Limb (tissue), 2 donors: ENCODE measurements at regions not wholly inside any gene's neighbourhood (a gene's known extent, or its start where the extent isn't known, plus 50 kb on each side); places are given as distances from the start of the nearest gene placed in this dataset.
A peak's percentile ranks its signal among the peaks of the same experiment; 100 is the strongest.

ENCODE experiments used
- DNase-seq, 2 donors: peaks; one replicate each; pipeline ENCODE4 v3.0.0-alpha.2; 2016; ENCODE audit errors: extremely low spot score in 2 of 2

GRCh38 chr6:15023448-15023847 is 222.4 kb upstream of the JARID2 start:
- no peak for DNase-seq

- DNase-seq = peak in 1 of 2 donors; percentile 44
These were observed 220.4 kb upstream of the JARID2 start for GRCh38 chr6:15025446-15025845.

DNA sequence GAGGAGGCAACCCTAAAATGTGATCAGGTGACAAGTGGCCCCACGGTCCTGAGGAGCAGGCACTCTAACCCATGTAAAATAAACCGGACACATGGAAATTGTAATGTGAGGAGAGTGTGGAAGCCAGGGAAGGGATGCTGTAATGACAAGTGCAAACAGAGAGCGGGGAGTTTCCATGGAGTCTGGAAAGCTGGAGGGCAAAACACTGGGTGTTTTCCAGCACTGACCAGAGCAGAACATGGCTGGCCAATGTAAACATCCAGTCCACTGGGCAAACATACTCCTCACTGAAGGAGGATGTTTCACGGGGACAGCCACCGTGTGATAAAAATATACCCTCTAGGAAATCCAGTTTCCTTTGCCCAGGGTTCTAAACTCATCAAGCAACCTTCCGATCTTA is 219.0 kb upstream of the JARID2 start:
- DNase-seq = peak; percentile 38 to 60

DNA sequence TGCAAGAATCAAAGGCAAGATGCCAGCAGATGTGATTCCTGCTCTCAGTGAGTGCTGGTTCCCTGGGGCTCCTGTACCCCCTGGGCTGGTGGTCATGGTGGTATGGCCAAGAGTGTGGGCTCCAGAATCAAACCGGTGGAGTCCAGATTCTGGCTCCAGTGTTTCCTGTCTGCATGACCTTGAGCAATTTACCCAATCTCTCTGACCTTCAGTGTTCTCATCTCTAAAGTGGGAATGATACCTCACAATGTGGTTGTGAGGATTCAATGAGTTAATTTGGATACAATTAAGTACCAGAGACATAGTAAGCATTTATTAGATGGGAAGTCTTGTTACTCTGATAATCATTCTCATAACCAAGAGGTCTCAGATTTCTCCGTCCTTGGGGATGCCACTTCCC is 218.4 kb upstream of the JARID2 start:
- no peak for DNase-seq

GRCh38 chr6:15032015-15032414 is 213.9 kb upstream of the JARID2 start:
- no peak for DNase-seq

- DNase-seq = no peak
These were observed 212.0 kb upstream of the JARID2 start for GRCh38 chr6:15033850-15034203.

GRCh38 chr6:15036690-15037245 is 209.1 kb upstream of the JARID2 start:
- DNase-seq = peak in 1 of 2 donors; percentile 50

- DNase-seq = no peak
These were observed 208.6 kb upstream of the JARID2 start for GRCh38 chr6:15037253-15037652.

DNA sequence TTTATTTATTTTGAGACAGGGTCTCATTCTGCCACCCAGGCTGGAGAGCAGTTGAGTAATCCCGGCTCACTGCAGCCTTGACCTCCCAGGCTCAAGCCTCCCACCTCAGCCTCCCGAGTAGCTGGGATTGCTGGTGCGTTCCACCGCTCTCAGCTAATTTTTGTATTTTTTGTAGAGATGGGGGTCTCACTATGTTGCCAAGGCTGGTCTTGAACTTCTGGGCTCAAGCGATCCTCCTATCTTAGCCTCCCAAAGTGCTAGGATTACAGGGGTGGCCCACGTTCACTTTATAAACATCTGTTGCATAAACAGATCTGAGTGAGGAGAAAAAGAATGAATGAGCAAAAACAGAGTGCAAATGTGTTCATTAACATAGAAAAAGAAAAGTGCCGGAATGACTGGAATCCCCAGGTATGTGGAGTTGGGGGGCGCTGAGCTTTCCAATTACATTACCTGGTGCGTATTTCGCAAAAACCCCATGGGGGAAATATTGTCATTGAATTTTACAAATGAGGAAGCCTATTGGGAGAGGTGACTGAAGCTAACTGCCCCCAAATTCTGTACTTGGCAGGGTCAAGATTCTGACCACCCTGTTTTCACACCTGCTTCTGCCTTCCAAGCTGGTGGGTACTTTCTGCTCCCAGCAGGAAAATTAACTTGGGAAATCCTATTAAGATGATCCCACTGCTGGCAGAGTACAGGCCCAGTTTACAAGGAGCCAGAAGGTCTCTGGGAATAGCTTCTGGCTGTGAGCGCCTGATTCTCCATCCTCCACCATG is 207.7 kb upstream of the JARID2 start:
- DNase-seq = no peak

- no peak for DNase-seq
These were observed 206.7 kb upstream of the JARID2 start for GRCh38 chr6:15039136-15039535.

- DNase-seq = no peak
These were observed 202.9 kb upstream of the JARID2 start for GRCh38 chr6:15042938-15043337.

DNA sequence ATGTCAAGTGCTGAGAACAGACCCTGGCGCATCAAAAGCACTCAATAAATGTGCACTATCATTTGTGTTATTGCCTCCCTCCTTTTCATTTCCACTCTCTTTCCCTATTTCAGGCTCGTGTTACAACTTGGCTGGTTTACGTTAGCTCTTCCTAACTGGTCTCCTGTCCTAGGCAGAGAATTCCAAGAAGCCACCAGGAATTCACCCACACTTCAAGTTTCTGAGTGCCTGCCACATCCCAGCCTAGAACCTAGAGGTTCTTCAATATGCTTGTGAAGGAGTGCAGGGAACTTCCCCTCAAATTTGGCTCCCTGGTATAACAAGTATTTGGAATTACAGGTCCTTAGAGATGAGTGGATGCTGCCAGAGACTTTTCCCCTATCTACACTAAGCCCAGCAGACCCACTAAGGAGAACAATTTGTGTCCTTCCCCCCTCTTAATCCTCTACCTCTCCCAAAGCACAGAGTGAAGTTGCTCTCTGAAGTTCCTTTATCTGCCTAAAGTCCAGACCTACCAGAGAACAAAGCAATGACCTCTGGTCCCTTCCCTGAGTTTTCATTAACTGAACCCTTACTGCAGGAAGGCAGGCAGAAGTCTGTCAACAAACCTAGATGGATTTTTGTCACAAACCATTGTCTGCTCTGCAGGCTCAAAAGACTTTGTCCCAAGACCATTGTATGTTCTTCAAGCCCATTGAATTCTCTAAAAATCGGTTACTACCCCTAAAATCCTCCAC is 201.6 kb upstream of the JARID2 start:
- no peak for DNase-seq

DNA sequence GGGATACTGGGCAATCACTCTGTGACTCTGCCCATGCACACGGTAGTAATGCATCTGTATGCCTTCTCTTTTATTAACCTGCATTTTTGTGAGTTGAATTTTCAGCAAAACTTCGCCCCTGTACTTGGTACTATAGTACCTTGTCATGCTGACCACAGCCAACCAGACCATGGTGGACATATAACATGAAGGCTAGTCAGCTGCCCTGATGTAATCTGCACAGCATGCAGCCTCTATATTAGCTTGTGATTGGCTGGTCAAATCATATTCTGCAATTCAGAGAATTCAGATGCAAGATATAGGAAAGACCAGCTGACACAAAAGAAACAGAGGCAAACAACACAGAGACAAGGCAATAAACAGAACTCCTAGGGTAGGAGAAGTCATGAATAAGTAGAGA is 200.9 kb upstream of the JARID2 start:
- no peak for DNase-seq

GRCh38 chr6:15046751-15047150 is 199.1 kb upstream of the JARID2 start:
- DNase-seq = no peak

DNA sequence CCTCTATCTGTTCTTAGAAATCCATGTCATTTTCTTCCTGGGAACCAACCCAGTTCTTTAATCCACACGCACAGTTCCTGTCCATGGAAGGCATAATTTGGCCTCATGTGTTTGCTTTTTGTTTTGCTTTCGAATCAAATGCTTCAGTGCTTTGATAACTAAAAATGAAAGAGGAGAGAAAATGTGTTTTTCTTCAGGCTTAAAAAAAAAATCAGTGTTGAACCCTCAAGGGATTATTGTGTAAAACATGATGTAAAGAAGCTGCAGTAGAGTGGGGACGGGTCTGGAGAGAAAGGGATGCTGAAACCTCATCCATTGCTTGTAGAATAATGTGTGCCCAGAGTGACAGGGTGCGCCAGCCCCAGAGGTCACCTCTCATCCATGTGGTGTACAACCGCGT is 197.5 kb upstream of the JARID2 start:
- no peak for DNase-seq

DNA sequence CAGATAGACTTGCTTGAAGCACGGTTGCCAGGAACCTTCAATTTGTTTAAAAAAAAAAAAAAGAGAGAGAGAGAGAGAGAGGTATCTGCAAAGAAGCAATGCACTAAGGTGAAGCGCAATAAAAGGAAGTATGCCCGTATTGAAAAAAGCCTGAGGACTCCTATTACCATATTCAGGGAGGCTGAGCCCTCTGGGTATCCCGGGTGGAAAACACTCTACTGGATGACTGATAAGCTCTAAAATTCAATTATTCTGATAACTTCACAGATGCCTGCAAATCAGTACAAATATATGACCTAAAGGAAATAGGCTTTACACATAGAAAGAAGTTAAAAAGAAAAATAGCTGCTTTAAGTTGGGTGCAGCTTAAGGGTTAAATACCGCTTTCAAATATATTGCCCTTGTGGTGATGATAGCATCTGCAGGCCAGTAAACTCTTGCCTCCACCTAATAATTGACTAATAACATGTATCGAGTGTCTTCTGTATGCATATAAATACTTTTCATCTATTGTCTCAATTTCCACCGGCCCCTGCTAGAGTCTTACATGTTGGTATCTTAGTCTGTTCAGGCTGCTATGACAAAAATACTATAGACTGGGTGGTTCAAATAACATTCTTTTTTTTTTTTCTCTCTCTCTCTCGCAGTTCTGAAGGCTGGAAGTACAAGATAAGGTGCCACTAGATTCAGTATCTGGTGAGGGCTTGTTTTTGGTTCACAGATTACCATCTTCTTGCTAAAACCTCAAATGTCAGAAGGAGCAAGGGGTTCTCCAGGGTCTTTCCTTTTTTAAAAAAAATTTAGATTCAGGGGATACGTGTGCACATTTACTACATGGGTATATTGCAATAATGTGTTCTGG is 187.4 kb upstream of the JARID2 start:
- no peak for DNase-seq

- DNase-seq = no peak
These were observed 184.7 kb upstream of the JARID2 start for GRCh38 chr6:15061180-15061641.

DNA sequence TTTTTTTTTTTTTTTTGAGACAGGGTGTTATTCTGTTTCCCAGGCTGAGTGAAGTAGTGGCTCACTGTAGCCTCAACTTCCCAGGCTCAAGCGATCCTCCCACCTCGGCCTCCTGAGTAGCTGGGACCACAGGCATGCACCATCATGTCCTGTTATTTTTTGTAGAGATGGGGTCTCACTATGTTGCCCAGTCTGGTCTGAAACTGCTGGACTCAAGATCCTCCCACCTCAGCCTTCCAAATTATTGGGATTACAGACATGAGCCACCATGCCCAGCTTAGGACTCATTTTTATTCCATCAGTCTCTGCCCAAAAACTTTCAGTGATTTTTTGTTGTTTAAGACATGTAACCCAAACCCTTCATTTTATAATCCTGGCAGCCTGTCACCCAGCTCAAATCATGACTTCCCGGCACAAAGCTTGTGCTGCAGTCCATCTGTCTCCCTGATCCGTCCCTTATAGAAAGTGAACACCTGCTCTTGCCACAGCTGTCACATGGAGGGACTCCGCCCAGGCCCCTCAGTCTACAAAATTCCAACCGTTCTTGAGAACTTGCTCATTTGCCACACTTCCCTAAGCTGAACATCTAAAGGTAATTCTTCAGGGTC is 183.9 kb upstream of the JARID2 start:
- DNase-seq = peak in 1 of 2 donors; percentile 50

GRCh38 chr6:15062516-15063252 is 183.2 kb upstream of the JARID2 start:
- DNase-seq = peak in 1 of 2 donors; percentile 52

DNA sequence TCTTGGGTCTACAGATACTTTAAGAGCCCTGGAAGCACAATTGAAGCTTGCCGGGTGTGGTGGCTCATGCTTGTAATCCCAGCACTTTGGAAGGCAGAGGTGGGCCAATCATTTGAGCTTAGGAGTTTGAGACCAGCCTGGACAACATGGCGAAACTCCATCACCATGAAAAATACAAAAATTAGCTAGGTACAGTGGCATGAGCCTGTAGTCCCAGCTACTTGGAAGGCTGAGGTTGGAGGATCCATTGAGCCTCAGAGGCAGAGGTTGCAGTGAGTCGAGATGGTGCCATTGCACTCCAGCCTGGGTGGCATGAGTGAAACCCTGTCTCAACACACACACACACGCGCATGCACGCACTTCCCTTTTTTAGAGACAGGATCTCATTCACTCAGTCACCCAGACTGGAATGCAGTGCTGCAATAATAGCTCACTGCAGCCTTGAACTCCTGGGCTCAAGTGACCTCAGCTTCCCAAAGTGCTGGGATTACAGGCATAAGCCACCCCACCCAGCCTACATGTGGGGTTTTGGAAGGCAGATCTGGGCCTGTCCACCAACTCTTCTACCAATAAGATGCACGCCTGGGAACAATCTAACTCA is 182.5 kb upstream of the JARID2 start:
- DNase-seq = no peak
